HepG2 (cell line): ENCODE measurements at regions not wholly inside any gene's neighbourhood (a gene's known extent, or its start where the extent isn't known, plus 50 kb on each side); places are given as distances from the start of the nearest gene placed in this dataset.

Experiments used
- ATAC-seq: fragments of 200-7000 bp; cut with Tn5 transposase; 3 replicates; pipeline ENCODE4 v1.9.1; 2020; ENCODE audit warnings: mild to moderate bottlenecking, moderate library complexity
- BruUV-seq: library from RNA; stranded (reverse); fragments of 400-500 nt; replicated peaks from 2 replicates; lab custom pipeline; 2021; lab: Mats Ljungman, UMichigan
- CTCF ChIA-PET: fragments of 300-600 bp; formaldehyde crosslinking; extraction: SDS; loops from one replicate; lab custom pipeline; 2021; ENCODE audit warnings: low total read pairs, inconsistent platforms, low intra/inter-chr PET ratio; lab: Yijun Ruan, JAX
- POLR2A ChIA-PET: fragments of 350-600 bp; sonication (Branson Sonifier 250); formaldehyde crosslinking; loops from one replicate; lab custom pipeline; 2020; ENCODE audit warnings: antibody characterized with exemption, inconsistent platforms; lab: Yijun Ruan, JAX
- DNase-seq: peaks from one replicate; pipeline ENCODE4 v3.0.0-alpha.2; 2015; ENCODE audit warnings: low spot score
- FAIRE-seq: peaks from 3 replicates; lab custom pipeline; 2011; peaks lifted over from hg19 to GRCh38; lab: Jason Lieb, UNC
- H2AFZ ChIP-seq: one replicate; pipeline ENCODE4 v1.6.1; 2011; ENCODE audit warnings: low read length, inconsistent platforms
- H3K27ac ChIP-seq: fragments of 300-600 bp; 3 replicates; pipeline ENCODE4 v1.8.0; 2011; ENCODE audit warnings: mixed run types, mild to moderate bottlenecking, mixed read lengths, low read length, inconsistent platforms; ENCODE audit not compliant: insufficient read depth; ENCODE audit errors: extremely low read length
- H3K27me3 ChIP-seq, 2 experiments: fragments of 200-600 bp in 1 of 2; 2 replicates in 1 of 2; 3 replicates in 1 of 2; pipeline versions ENCODE4 v1.6.0 to v1.8.0; 2011; ENCODE audit warnings: low read length in 2 of 2, mild to moderate bottlenecking in 2 of 2, moderate library complexity in 2 of 2, inconsistent platforms in 1 of 2; ENCODE audit not compliant: insufficient read depth in 2 of 2, control insufficient read depth in 1 of 2
- H3K36me3 ChIP-seq, 2 experiments: fragments of 200-600 bp in 1 of 2; replicated peaks in 1 of 2; 2 replicates in 1 of 2; 3 replicates in 1 of 2; pipeline versions ENCODE4 v1.5.1 to v1.8.0; 2011; ENCODE audit warnings: low read length in 2 of 2, inconsistent platforms in 1 of 2; ENCODE audit not compliant: insufficient read depth in 2 of 2, control insufficient read depth in 1 of 2
- H3K4me1 ChIP-seq: 2 replicates; pipeline ENCODE4 v1.5.1; 2012; ENCODE audit warnings: low read length, inconsistent platforms; ENCODE audit not compliant: insufficient read depth
- H3K4me2 ChIP-seq: 2 replicates; pipeline ENCODE4 v1.6.0; 2011; ENCODE audit warnings: low read depth, low read length, inconsistent platforms
- H3K4me3 ChIP-seq, 3 experiments: fragments of 200-600 bp in 1 of 3; sonication (generic), shearing (Covaris generic) in 1 of 3; replicated peaks in 1 of 3; 2 replicates each; pipeline ENCODE4 v1.5.1; 2011 to 2016; ENCODE audit warnings: low read length in 3 of 3, inconsistent platforms in 2 of 3, low read depth in 2 of 3, mild to moderate bottlenecking in 2 of 3, control low read depth in 1 of 3, mixed read lengths in 1 of 3; ENCODE audit not compliant: insufficient read depth in 1 of 3
- H3K79me2 ChIP-seq: one replicate; pipeline ENCODE4 v1.6.1; 2011; ENCODE audit warnings: low read length, inconsistent platforms; ENCODE audit not compliant: insufficient read depth
- H3K9ac ChIP-seq: 2 replicates; pipeline ENCODE4 v1.6.0; 2011; ENCODE audit warnings: mild to moderate bottlenecking, low read depth, low read length, inconsistent platforms; ENCODE audit not compliant: insufficient read depth
- H3K9me3 ChIP-seq: 2 replicates; pipeline ENCODE4 v1.5.1; 2012; ENCODE audit warnings: mild to moderate bottlenecking, low read length
- H4K20me1 ChIP-seq: 2 replicates; pipeline ENCODE4 v1.6.0; 2011; ENCODE audit warnings: inconsistent platforms, mild to moderate bottlenecking, low read length, moderate library complexity; ENCODE audit not compliant: insufficient read depth
- ZZZ3 ChIP-seq: sonication (generic); formaldehyde crosslinking; IDR thresholded peaks from 2 replicates; pipeline ENCODE4 v1.4.0; 2020; ENCODE audit warnings: missing genetic modification reagents, mild to moderate bottlenecking, borderline replicate concordance
- WGBS: methylation state at CpG from one replicate; pipeline ENCODE4 v1.1.6; 2017; ENCODE audit warnings: low lambda C conversion rate; 5-methylcytosine and 5-hydroxymethylcytosine counted together
- in situ Hi-C: cut with HindIII; loops from 2 replicates; pipeline ENCODE4 v1.10.0; 2017; ENCODE audit warnings: low pct_unique_long_range_greater_than_20kb; ENCODE audit not compliant: extremely low pct_ligation_motif_present
- intact Hi-C: fragments of 100-400 bp; cut with micrococcal nuclease; formaldehyde crosslinking; loops from one replicate; pipeline ENCODE4 v1.10.0; 2022; ENCODE audit not compliant: unreplicated experiment
- TF ChIP-seq, protein P1 (sequence below): sonication (generic); formaldehyde crosslinking; IDR thresholded peaks from 2 replicates; pipeline ENCODE4 v1.4.0; 2020; ENCODE audit warnings: mild to moderate bottlenecking, missing genetic modification reagents, borderline replicate concordance
- TF ChIP-seq, protein P2 (sequence below): sonication (generic); formaldehyde crosslinking; IDR thresholded peaks from 2 replicates; pipeline ENCODE4 v1.4.0; 2020; ENCODE audit warnings: mild to moderate bottlenecking, low read depth, missing genetic modification reagents

DNA sequence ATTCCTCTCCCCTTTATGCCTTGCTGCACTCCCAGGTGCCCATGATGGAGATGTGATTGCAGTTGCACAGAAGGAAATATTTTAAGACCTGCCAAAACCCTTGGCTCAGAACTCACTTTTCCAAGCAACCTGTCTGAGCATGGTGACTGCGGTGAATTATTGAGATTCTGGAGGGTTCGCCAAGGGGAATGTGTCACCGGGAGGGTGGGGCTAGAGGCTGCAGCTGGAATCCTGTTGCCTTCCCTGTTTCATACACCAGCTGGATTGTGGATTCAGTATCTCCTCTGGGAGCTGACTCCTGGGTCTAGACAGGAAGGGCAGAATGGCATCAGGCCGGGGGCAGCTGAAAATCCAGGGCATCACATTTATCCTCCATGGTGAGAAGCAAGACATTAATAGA lies 527.2 kb downstream of the TMEM114 start:
- 23% methylated on average over 4 of the region's 4 CpGs for WGBS

More for the DNA sequence above, 527.2 kb downstream of the TMEM114 start:
- Histone ChIP-seq H2AFZ (no peak overlapping the region), H3K4me3 (no peak overlapping the region), H3K4me1 (no peaks in the 10 kb centered on the region), H3K4me2 (no peak overlapping the region), H3K36me3 (no peaks in the 10 kb centered on the region), H3K9ac (no peak overlapping the region), H3K27me3 (no peaks in the 10 kb centered on the region), H3K27ac (no peak overlapping the region), H4K20me1 (no peaks in the 10 kb centered on the region), H3K9me3 (peaks cover 41% of the 10 kb centered on the region), H3K79me2 (no peaks in the 10 kb centered on the region)
- FAIRE-seq, result no peak
- no peak for DNase-seq
- TF ChIP-seq, protein P1, sequence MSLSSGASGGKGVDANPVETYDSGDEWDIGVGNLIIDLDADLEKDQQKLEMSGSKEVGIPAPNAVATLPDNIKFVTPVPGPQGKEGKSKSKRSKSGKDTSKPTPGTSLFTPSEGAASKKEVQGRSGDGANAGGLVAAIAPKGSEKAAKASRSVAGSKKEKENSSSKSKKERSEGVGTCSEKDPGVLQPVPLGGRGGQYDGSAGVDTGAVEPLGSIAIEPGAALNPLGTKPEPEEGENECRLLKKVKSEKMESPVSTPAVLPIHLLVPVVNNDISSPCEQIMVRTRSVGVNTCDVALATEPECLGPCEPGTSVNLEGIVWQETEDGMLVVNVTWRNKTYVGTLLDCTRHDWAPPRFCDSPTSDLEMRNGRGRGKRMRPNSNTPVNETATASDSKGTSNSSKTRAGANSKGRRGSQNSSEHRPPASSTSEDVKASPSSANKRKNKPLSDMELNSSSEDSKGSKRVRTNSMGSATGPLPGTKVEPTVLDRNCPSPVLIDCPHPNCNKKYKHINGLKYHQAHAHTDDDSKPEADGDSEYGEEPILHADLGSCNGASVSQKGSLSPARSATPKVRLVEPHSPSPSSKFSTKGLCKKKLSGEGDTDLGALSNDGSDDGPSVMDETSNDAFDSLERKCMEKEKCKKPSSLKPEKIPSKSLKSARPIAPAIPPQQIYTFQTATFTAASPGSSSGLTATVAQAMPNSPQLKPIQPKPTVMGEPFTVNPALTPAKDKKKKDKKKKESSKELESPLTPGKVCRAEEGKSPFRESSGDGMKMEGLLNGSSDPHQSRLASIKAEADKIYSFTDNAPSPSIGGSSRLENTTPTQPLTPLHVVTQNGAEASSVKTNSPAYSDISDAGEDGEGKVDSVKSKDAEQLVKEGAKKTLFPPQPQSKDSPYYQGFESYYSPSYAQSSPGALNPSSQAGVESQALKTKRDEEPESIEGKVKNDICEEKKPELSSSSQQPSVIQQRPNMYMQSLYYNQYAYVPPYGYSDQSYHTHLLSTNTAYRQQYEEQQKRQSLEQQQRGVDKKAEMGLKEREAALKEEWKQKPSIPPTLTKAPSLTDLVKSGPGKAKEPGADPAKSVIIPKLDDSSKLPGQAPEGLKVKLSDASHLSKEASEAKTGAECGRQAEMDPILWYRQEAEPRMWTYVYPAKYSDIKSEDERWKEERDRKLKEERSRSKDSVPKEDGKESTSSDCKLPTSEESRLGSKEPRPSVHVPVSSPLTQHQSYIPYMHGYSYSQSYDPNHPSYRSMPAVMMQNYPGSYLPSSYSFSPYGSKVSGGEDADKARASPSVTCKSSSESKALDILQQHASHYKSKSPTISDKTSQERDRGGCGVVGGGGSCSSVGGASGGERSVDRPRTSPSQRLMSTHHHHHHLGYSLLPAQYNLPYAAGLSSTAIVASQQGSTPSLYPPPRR (CRISPR knock-in tag), result no peak
- TF ChIP-seq, protein P2, sequence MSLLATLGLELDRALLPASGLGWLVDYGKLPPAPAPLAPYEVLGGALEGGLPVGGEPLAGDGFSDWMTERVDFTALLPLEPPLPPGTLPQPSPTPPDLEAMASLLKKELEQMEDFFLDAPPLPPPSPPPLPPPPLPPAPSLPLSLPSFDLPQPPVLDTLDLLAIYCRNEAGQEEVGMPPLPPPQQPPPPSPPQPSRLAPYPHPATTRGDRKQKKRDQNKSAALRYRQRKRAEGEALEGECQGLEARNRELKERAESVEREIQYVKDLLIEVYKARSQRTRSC (CRISPR knock-in tag), result no peak
- no peak for TF ChIP-seq ZZZ3 (CRISPR knock-in tag)
- BruUV-seq, result no TSS peak
- ChIA-PET CTCF (no interaction called here), POLR2A (no interaction called here)
- no peak for ATAC-seq
- intact Hi-C loops (no loop called here), in situ Hi-C loops (no loop called here)
